Retinal pigment epithelial cell (primary cell): ENCODE measurements at regions not wholly inside any gene's neighbourhood (a gene's known extent, or its start where the extent isn't known, plus 50 kb on each side); places are given as distances from the start of the nearest gene placed in this dataset.

Experiments used
- DNase-seq: peaks from one replicate; pipeline ENCODE4 v3.0.0-alpha.2; 2010; ENCODE audit warnings: low read depth
- H3K4me3 ChIP-seq: 2 replicates; pipeline ENCODE4 v1.5.1; 2011; ENCODE audit warnings: mild to moderate bottlenecking, low read length, control low read depth, moderate library complexity
- TF ChIP-seq, protein P1 (sequence below): conservative IDR thresholded peaks from 2 replicates; pipeline ENCODE4 v1.5.1; 2011; ENCODE audit warnings: low read depth, low read length, control low read depth, inconsistent platforms

DNA sequence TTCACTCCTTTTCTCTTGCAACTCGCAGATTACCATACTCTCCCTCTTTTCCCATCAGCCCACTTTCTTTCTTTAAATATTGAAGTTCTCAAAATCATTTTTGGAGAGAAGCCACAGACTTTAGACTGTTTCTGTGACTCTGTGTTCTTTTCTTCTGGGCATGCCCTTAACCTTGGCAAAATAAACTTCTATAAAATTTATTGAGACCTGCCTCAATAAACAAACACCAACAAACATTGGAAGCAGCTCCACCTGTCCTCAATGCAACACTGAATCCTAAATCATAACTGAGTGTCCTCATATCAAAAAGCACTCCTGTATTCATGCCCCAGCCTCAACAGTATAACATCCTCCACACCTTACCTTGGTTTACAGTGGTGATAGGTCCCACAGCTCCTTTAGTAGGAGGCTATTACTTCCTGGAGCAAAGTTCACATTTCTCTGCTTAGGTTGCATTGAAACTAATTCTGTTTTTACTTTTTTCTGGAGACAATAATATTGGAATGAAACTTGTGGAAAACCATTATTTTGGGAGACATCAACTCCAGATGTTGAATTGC, 320.0 kb upstream of the LRRC4C start:
- H3K4me3 ChIP-seq: no peak overlapping the region
- TF ChIP-seq, protein P1, sequence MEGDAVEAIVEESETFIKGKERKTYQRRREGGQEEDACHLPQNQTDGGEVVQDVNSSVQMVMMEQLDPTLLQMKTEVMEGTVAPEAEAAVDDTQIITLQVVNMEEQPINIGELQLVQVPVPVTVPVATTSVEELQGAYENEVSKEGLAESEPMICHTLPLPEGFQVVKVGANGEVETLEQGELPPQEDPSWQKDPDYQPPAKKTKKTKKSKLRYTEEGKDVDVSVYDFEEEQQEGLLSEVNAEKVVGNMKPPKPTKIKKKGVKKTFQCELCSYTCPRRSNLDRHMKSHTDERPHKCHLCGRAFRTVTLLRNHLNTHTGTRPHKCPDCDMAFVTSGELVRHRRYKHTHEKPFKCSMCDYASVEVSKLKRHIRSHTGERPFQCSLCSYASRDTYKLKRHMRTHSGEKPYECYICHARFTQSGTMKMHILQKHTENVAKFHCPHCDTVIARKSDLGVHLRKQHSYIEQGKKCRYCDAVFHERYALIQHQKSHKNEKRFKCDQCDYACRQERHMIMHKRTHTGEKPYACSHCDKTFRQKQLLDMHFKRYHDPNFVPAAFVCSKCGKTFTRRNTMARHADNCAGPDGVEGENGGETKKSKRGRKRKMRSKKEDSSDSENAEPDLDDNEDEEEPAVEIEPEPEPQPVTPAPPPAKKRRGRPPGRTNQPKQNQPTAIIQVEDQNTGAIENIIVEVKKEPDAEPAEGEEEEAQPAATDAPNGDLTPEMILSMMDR: no peak
- DNase-seq: no peak

DNA sequence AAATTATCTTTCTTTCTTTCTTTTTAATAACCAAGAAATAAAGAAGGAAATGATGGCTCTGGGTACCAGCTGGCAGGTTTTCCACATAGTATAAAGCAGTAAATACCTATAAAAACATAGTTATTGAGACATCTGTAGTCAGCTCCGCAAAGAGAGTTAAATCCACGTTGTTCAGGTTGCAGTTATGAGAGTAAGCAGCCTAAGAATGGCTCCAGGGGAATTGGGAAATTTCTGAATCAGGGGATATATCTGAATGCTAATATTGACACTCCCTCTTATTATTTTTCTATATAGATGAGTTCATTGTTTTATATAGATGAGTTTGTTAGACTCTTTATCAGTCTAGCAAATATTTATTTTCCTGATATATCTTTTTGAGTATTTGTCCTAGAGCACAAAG, 322.0 kb upstream of the LRRC4C start:
- H3K4me3 ChIP-seq: no peak overlapping the region
- no peak for DNase-seq
- TF ChIP-seq, protein P1: no peak

DNA sequence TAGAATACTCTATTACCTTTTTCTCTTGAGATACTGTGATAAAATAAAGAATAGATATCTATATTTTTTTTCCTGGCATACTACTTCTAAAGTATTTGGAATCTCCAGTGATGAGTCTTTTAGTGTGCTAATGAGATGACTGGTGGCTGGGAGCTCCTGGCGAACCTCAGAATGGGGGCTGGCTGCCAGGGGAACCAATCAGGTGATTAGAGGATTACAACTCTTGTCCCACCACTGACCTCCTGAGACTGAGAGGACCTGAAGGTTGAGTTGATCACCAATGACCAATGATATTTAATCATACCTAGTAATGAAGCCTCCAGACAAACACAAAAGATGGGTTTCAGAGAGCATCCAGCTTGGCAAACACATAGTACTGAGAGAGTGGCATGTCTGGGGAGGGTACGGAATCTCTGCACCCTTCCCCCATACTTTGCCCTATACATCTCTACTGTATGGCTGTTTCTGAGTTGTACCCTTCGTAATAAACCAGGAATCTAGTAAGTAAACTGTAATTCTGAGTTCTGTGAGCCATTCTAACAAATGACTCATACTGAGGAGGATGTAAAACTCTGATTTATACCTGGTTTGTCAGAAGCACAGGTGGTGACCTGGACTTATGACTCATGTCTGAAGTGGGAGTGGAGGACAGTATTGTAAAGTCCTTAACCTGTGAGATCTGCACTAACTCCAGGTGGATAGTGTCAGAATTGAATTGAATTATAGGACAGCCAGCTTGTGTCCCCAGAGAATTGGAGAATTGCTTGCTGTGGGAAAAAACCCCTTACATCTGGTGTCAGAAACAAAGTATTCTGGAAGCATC, 325.3 kb upstream of the LRRC4C start:
- TF ChIP-seq, protein P1: no peak
- no peak for DNase-seq
- no peak overlapping the region for H3K4me3 ChIP-seq

DNA sequence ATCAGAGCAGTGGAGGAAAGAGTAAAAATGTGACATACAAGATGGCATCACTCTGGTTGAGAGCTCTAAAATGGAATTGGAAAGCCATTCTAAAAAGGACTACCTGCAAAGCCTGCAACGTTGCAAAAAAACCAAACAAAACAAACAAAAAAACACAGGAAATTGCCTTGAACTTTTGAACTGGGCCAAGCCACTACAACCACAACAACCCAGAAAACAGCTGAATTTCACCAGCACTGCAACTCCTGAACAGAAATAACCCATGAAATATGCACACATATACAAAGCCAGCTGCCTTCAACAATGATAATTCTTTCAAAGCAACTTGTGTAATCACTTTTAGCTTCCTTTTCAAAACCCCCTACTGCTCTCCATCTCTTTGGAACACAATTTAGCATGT, 326.6 kb upstream of the LRRC4C start:
- no peak overlapping the region for H3K4me3 ChIP-seq
- no peak for DNase-seq
- TF ChIP-seq, protein P1: no peak

GRCh38 chr11:41788177-41788576, 328.7 kb upstream of the LRRC4C start:
- TF ChIP-seq, protein P1: no peak
- DNase-seq: no peak
- H3K4me3 ChIP-seq: no peak overlapping the region

DNA sequence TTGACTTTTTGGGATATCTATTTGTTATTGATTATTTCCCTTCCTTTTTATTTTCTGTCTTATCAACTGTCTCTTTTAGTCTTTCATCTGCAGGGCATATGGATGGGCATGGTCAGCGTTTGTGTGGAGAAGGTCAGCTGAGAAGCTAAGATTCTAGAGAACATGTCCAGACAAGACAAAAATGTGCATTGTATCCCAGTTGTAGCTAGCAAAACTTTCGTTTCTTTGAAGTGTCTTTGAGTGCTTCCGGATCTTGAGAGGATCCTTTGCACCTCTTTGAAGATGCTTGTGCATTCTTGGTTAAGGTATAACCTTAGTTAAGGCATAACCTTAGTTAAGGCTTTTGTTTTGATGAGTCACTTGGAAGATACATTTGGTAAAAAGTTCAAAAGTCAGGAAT, 329.9 kb upstream of the LRRC4C start:
- H3K4me3 ChIP-seq: no peak overlapping the region
- TF ChIP-seq, protein P1: no peak
- DNase-seq: no peak

DNA sequence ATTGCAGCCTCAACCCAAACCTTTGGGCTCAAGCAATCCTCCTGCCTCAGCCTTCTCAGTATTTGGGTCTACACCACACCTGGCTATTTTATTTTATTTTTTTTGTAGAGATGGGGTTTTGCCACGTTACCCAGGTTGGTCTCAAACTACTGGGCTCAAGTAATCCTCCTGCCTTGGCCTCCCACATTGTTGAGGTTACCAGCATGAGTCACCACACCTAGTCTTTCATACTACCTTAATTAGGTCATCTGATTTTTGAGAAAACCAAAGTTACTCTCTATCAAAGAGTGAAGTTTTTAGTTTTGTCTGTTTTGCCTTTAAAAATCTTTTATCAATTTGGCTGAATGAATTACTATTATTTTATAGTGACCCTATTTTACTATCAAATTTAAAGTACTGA, 335.6 kb upstream of the LRRC4C start:
- DNase-seq: no peak
- TF ChIP-seq, protein P1: no peak
- H3K4me3 ChIP-seq: no peak overlapping the region
